ENCODE measurements at regions not wholly inside any gene's neighbourhood (a gene's known extent, or its start where the extent isn't known, plus 50 kb on each side); places are given as distances from the start of the nearest gene placed in this dataset.

DNA sequence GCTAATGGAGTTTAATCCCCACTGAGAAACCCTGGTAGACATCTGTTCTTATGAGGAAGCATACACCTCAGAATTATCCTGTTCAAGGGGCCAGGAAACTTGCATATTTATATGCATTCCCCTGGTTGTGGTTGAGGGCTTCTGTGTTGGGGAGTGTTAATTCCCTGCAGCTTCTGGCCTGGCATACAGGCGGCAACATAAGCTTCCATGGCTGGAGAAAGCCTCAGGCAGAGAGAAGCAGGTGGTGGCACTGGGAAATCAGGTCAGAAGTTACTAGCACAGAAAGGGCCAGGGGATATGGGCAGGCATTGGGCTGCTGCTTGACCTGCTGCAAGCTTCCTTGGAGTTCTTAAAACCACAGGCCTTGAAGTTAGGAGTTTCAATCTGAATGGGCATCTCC, 166.1 kb upstream of the SEMA6A start:
- no peak for FAIRE-seq
- POLR2A ChIA-PET: no interaction called here
- CTCF ChIA-PET: no interaction called here

More for the DNA sequence above, 166.1 kb upstream of the SEMA6A start:
- Histone ChIP-seq H2AFZ (ENCODE audit: low read depth, low read length) (no peak overlapping the region), H3K4me3 (replicated peaks in 1 of 3; ENCODE audit: insufficient read depth in 1 of 3, low read depth in 1 of 3, low read length in 3 of 3) (no peak overlapping the region), H3K36me3 (ENCODE audit: control insufficient read depth in 2 of 2, extremely low read depth in 1 of 2, insufficient read depth in 2 of 2, low read length in 2 of 2) (no peaks in the 10 kb centered on the region), H3K27ac (ENCODE audit: insufficient read depth, low read depth, low read length) (no peak overlapping the region), H3K9me3 (replicated peaks; ENCODE audit: control insufficient read depth, insufficient read depth, low read length) (no peaks in the 10 kb centered on the region), H3K4me1 (ENCODE audit: control insufficient read depth, extremely low read depth, insufficient read depth, low read length) (no peaks in the 10 kb centered on the region), H3K4me2 (ENCODE audit: insufficient read depth, low read length) (no peak overlapping the region), H4K20me1 (replicated peaks; ENCODE audit: control insufficient read depth, extremely low read depth, insufficient read depth, low read length) (no peaks in the 10 kb centered on the region), H3K79me2 (ENCODE audit: control insufficient read depth, insufficient read depth, low read length) (no peaks in the 10 kb centered on the region), H3K9me1 (replicated peaks; ENCODE audit: control insufficient read depth, extremely low read depth, insufficient read depth, low read length) (no peaks in the 10 kb centered on the region), H3K27me3 (ENCODE audit: control insufficient read depth in 2 of 2, insufficient read depth in 2 of 2, low read length in 2 of 2) (no peaks in the 10 kb centered on the region), H3K9ac (replicated peaks; ENCODE audit: extremely low read depth, insufficient read depth, low read length) (no peak overlapping the region)
- DNase-seq (ENCODE audit: low read depth, low spot score): no peak
- TF ChIP-seq GATA2 (IDR thresholded peaks at IDR 0.05; ENCODE audit: insufficient read depth, insufficient read length, low read depth, low read length): no peak
- no peak for TF ChIP-seq FOS (IDR thresholded peaks at IDR 0.05; ENCODE audit: borderline replicate concordance, insufficient read depth, low read length)
- TF ChIP-seq JUN (IDR thresholded peaks at IDR 0.05; ENCODE audit: borderline replicate concordance, insufficient read depth, insufficient read length, low read depth): no peak
- TF ChIP-seq, protein P1, sequence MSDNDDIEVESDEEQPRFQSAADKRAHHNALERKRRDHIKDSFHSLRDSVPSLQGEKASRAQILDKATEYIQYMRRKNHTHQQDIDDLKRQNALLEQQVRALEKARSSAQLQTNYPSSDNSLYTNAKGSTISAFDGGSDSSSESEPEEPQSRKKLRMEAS (IDR thresholded peaks at IDR 0.05; ENCODE audit: insufficient read depth, insufficient read length): no peak
- TF ChIP-seq POLR2AphosphoS5 (IDR thresholded peaks at IDR 0.05; ENCODE audit: insufficient read depth, low read depth, low read length): no peak
- no peak for TF ChIP-seq MYC (IDR thresholded peaks at IDR 0.05; ENCODE audit: low read depth, low read length)
- TF ChIP-seq POLR2A (IDR thresholded peaks at IDR 0.05; ENCODE audit: low read depth, low read length): no peak
- TF ChIP-seq, protein P2, sequence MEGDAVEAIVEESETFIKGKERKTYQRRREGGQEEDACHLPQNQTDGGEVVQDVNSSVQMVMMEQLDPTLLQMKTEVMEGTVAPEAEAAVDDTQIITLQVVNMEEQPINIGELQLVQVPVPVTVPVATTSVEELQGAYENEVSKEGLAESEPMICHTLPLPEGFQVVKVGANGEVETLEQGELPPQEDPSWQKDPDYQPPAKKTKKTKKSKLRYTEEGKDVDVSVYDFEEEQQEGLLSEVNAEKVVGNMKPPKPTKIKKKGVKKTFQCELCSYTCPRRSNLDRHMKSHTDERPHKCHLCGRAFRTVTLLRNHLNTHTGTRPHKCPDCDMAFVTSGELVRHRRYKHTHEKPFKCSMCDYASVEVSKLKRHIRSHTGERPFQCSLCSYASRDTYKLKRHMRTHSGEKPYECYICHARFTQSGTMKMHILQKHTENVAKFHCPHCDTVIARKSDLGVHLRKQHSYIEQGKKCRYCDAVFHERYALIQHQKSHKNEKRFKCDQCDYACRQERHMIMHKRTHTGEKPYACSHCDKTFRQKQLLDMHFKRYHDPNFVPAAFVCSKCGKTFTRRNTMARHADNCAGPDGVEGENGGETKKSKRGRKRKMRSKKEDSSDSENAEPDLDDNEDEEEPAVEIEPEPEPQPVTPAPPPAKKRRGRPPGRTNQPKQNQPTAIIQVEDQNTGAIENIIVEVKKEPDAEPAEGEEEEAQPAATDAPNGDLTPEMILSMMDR (IDR thresholded peaks at IDR 0.05; ENCODE audit: extremely low read depth in 1 of 2, insufficient read depth in 1 of 2, low read depth in 1 of 2, low read length in 2 of 2): no peak
- TF ChIP-seq EZH2 (IDR thresholded peaks at IDR 0.05; ENCODE audit: borderline replicate concordance, low read depth, low read length, severe bottlenecking): no peak
- no TSS peak for BruUV-seq (replicated peaks)
- dilution Hi-C loops (cut with MboI; ENCODE audit: extremely low pct_ligation_motif_present, low sequenced_read_pairs) (no loop called here), intact Hi-C loops (cut with micrococcal nuclease) (no loop called here)
